IMR-90 (cell line): ENCODE measurements at regions not wholly inside any gene's neighbourhood (a gene's known extent, or its start where the extent isn't known, plus 50 kb on each side); places are given as distances from the start of the nearest gene placed in this dataset.

Source experiments
- ATAC-seq: fragments of 200-7000 bp; cut with Tn5 transposase; 2 replicates; pipeline ENCODE4 v1.9.1; 2020; ENCODE audit warnings: low read depth, mild to moderate bottlenecking, moderate library complexity
- BruUV-seq: library from RNA; stranded (reverse); fragments of 400-500 nt; replicated peaks from 2 replicates; lab custom pipeline; 2021; lab: Mats Ljungman, UMichigan
- CTCF ChIA-PET: fragments of 300-600 bp; formaldehyde crosslinking; extraction: SDS; loops from one replicate; lab custom pipeline; 2021; ENCODE audit warnings: antibody characterized with exemption; lab: Yijun Ruan, JAX
- POLR2A ChIA-PET: fragments of 300-600 bp; sonication (Branson Sonifier 250); formaldehyde crosslinking; loops from one replicate; lab custom pipeline; 2022; ENCODE audit warnings: antibody characterized with exemption; ENCODE audit not compliant: unreplicated experiment; lab: Charles Lee
- DNase-seq: peaks from one replicate; pipeline ENCODE4 v3.0.0; 2013
- H2AFZ ChIP-seq: replicated peaks from 2 replicates; pipeline ENCODE3; 2013; ENCODE audit warnings: low read length, mild to moderate bottlenecking; ENCODE audit not compliant: poor library complexity
- H2AK5ac ChIP-seq: 2 replicates; pipeline ENCODE4 v1.6.1; 2013; ENCODE audit warnings: low read depth, low read length, inconsistent platforms
- H2AK9ac ChIP-seq: replicated peaks from 2 replicates; pipeline ENCODE3; 2013; ENCODE audit warnings: mild to moderate bottlenecking, low read depth, low read length, moderate library complexity; ENCODE audit not compliant: poor library complexity
- H2BK120ac ChIP-seq: 2 replicates; pipeline ENCODE4 v1.6.1; 2013; ENCODE audit warnings: low read depth, low read length, inconsistent platforms
- H2BK15ac ChIP-seq: 3 replicates; pipeline ENCODE4 v1.6.1; 2013; ENCODE audit warnings: low read depth, low read length, inconsistent platforms
- H2BK20ac ChIP-seq: 2 replicates; pipeline ENCODE4 v1.6.1; 2013; ENCODE audit warnings: low read depth, mild to moderate bottlenecking, inconsistent platforms, low read length, moderate library complexity
- H2BK5ac ChIP-seq: 2 replicates; pipeline ENCODE4 v1.6.1; 2013; ENCODE audit warnings: mild to moderate bottlenecking, low read depth, low read length, inconsistent platforms; ENCODE audit not compliant: poor library complexity, severe bottlenecking
- H3K14ac ChIP-seq: replicated peaks from 2 replicates; pipeline ENCODE4 v1.6.1; 2013; ENCODE audit warnings: low read depth, low read length, inconsistent platforms
- H3K18ac ChIP-seq: 2 replicates; pipeline ENCODE4 v1.6.1; 2013; ENCODE audit warnings: low read depth, low read length, control low read depth
- H3K23ac ChIP-seq: 2 replicates; pipeline ENCODE4 v1.6.1; 2013; ENCODE audit warnings: low read depth, low read length, inconsistent platforms
- H3K27ac ChIP-seq: 2 replicates; pipeline ENCODE4 v1.5.1; 2013; ENCODE audit warnings: mild to moderate bottlenecking, control low read depth, low read length; ENCODE audit not compliant: insufficient read depth
- H3K27me3 ChIP-seq: 2 replicates; pipeline ENCODE4 v1.6.1; 2013; ENCODE audit warnings: low read length; ENCODE audit not compliant: control insufficient read depth, insufficient read depth
- H3K36me3 ChIP-seq: 2 replicates; pipeline ENCODE4 v1.6.1; 2013; ENCODE audit warnings: low read length, mixed read lengths; ENCODE audit not compliant: control insufficient read depth, insufficient read depth
- H3K4ac ChIP-seq: 2 replicates; pipeline ENCODE4 v1.6.1; 2013; ENCODE audit warnings: low read depth, low read length, inconsistent platforms
- H3K4me1 ChIP-seq: 2 replicates; pipeline ENCODE4 v1.6.1; 2013; ENCODE audit warnings: low read length, mixed read lengths; ENCODE audit not compliant: control insufficient read depth, insufficient read depth
- H3K4me2 ChIP-seq: 2 replicates; pipeline ENCODE4 v1.6.1; 2013; ENCODE audit warnings: low read depth, mild to moderate bottlenecking, control low read depth, low read length, moderate library complexity
- H3K4me3 ChIP-seq: 2 replicates; pipeline ENCODE4 v1.5.1; 2013; ENCODE audit warnings: low read depth, mild to moderate bottlenecking, control low read depth, low read length, moderate library complexity; ENCODE audit not compliant: insufficient read depth
- H3K56ac ChIP-seq: 2 replicates; pipeline ENCODE4 v1.6.1; 2013; ENCODE audit warnings: low read length, inconsistent platforms; ENCODE audit not compliant: insufficient read depth; ENCODE audit errors: extremely low read depth
- H3K79me1 ChIP-seq, 2 experiments: 2 replicates each; pipeline ENCODE4 v1.6.1; 2013; ENCODE audit warnings: low read length in 2 of 2, inconsistent platforms in 1 of 2, low read depth in 1 of 2
- H3K9ac ChIP-seq: 2 replicates; pipeline ENCODE4 v1.6.1; 2013; ENCODE audit warnings: low read depth, low read length, control low read depth
- H3K9me1 ChIP-seq: 2 replicates; pipeline ENCODE4 v1.6.1; 2013; ENCODE audit warnings: low read length, inconsistent platforms; ENCODE audit not compliant: insufficient read depth
- H3K9me3 ChIP-seq: 2 replicates; pipeline ENCODE4 v1.6.1; 2013; ENCODE audit warnings: low read length; ENCODE audit not compliant: control insufficient read depth, insufficient read depth
- H4K20me1 ChIP-seq: 2 replicates; pipeline ENCODE4 v1.6.1; 2013; ENCODE audit warnings: low read length, inconsistent platforms; ENCODE audit not compliant: insufficient read depth
- H4K5ac ChIP-seq: 2 replicates; pipeline ENCODE4 v1.6.1; 2013; ENCODE audit warnings: mild to moderate bottlenecking, low read depth, low read length, control low read depth
- H4K8ac ChIP-seq, 2 experiments: 2 replicates each; pipeline ENCODE4 v1.6.1; 2013; ENCODE audit warnings: low read depth in 2 of 2, low read length in 2 of 2, control low read depth in 1 of 2, inconsistent platforms in 1 of 2
- H4K91ac ChIP-seq: 2 replicates; pipeline ENCODE4 v1.6.1; 2013; ENCODE audit warnings: low read depth, low read length, inconsistent platforms; ENCODE audit not compliant: insufficient read depth
- FOS ChIP-seq: fragments of 150-350 bp; IDR thresholded peaks from 2 replicates; pipeline ENCODE4 v1.6.1; 2016; ENCODE audit warnings: low read depth, low read length
- MXI1 ChIP-seq: IDR thresholded peaks from 2 replicates; pipeline ENCODE4 v1.6.1; 2012; ENCODE audit warnings: low read depth, mild to moderate bottlenecking, low read length, moderate library complexity, borderline replicate concordance
- POLR2A ChIP-seq: IDR thresholded peaks from 2 replicates; pipeline ENCODE4 v1.6.1; 2012; ENCODE audit warnings: mild to moderate bottlenecking, low read depth, low read length
- RAD21 ChIP-seq: IDR thresholded peaks from 2 replicates; pipeline ENCODE4 v1.6.1; 2012; ENCODE audit warnings: low read length, improper control_type of control experiment
- RFX5 ChIP-seq: IDR thresholded peaks from 2 replicates; pipeline ENCODE4 v1.8.0; 2012; ENCODE audit warnings: low read depth, mild to moderate bottlenecking, low read length, moderate library complexity
- whole genome bisulfite sequencing, 2 experiments: methylation state at CpG; one replicate each; pipeline versions ENCODE4 v1.1.5 to v1.1.7; 2013; ENCODE audit warnings: missing lambda C conversion rate in 2 of 2; ENCODE audit not compliant: insufficient read length in 1 of 2; ENCODE audit errors: extremely low coverage in 2 of 2; 5-methylcytosine and 5-hydroxymethylcytosine counted together
- dilution Hi-C: fragments of 300-500 bp; cut with HindIII; formaldehyde crosslinking; loops from one replicate; pipeline ENCODE4 v1.14.3; 2018; ENCODE audit warnings: low sequenced_read_pairs; ENCODE audit not compliant: unreplicated experiment
- in situ Hi-C: fragments of 300-500 bp; cut with MboI; formaldehyde crosslinking; loops from 3 replicates; pipeline ENCODE4 v1.14.3; 2019; ENCODE audit warnings: low sequenced_read_pairs, inconsistent platforms, mixed read lengths
- intact Hi-C: fragments of 100-400 bp; cut with micrococcal nuclease; formaldehyde crosslinking; loops from 2 replicates; pipeline ENCODE4 v1.10.0; 2022
- TF ChIP-seq, protein P1 (sequence below): fragments of 150-350 bp; IDR thresholded peaks from 2 replicates; pipeline ENCODE4 v1.6.1; 2017; ENCODE audit warnings: mild to moderate bottlenecking, antibody characterized with exemption, low read length, low read depth
- TF ChIP-seq, protein P2 (sequence below): conservative IDR thresholded peaks from 2 replicates; pipeline ENCODE4 v1.5.1; 2012; ENCODE audit warnings: mild to moderate bottlenecking, low read depth, low read length, improper control_type of control experiment

DNA sequence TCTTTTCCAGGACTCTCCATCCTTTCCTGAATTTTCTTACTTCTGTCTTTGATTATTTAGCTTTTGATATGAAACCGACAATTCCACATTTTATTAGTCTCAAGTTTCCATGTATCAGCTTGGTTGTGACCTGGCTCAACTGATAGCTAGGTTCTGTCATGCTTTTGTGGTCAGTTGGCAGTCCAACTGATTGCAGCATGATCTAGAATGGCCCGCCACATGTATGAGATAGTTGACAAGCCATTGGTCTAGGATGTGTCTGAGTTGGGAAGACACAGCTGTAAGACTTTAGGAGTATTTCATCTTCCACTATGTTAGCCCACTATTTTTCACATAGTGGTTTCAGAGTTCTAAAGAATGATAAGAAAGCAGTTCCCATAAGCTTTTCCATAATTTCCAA, 117.5 kb upstream of the GRID2 start:
- H2AK9ac ChIP-seq = no peak overlapping the region

More for the DNA sequence above, 117.5 kb upstream of the GRID2 start:
- Histone ChIP-seq H3K9me1 (no peaks in the 10 kb centered on the region), H3K27me3 (no peaks in the 10 kb centered on the region), H3K79me1 (no peaks in the 10 kb centered on the region), H2BK5ac (no peak overlapping the region), H3K9me3 (no peaks in the 10 kb centered on the region; the same call in 1 of the 2 replicates), H3K9ac (no peak overlapping the region), H3K56ac (no peak overlapping the region), H4K20me1 (no peaks in the 10 kb centered on the region), H3K4ac (no peak overlapping the region), H3K4me1 (no peaks in the 10 kb centered on the region), H3K4me3 (no peak overlapping the region), H4K91ac (no peak overlapping the region), H3K14ac (no peak overlapping the region), H2AFZ (no peak overlapping the region), H2AK5ac (no peak overlapping the region), H2BK20ac (no peak overlapping the region), H2BK120ac (no peak overlapping the region), H3K4me2 (no peak overlapping the region), H3K27ac (no peak overlapping the region), H4K8ac (no peak overlapping the region), H3K36me3 (no peaks in the 10 kb centered on the region), H3K23ac (no peak overlapping the region), H3K18ac (no peak overlapping the region), H4K5ac (no peak overlapping the region), H2BK15ac (no peak overlapping the region)
- ATAC-seq (no peak), DNase-seq (no peak)
- in situ Hi-C loops = no loop called here
- ChIA-PET CTCF (interaction anchor here (1.4 kb wide), 1 partner anchor 13 kb away, joined by 5 read pairs; no protein-coding TSS in a partner anchor), POLR2A (no interaction called here)
- TF ChIP-seq, protein P1, sequence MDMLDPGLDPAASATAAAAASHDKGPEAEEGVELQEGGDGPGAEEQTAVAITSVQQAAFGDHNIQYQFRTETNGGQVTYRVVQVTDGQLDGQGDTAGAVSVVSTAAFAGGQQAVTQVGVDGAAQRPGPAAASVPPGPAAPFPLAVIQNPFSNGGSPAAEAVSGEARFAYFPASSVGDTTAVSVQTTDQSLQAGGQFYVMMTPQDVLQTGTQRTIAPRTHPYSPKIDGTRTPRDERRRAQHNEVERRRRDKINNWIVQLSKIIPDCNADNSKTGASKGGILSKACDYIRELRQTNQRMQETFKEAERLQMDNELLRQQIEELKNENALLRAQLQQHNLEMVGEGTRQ = no peak
- TF ChIP-seq RAD21 (no peak), RFX5 (no peak), FOS (no peak), POLR2A (no peak), MXI1 (no peak)
- TF ChIP-seq, protein P2, sequence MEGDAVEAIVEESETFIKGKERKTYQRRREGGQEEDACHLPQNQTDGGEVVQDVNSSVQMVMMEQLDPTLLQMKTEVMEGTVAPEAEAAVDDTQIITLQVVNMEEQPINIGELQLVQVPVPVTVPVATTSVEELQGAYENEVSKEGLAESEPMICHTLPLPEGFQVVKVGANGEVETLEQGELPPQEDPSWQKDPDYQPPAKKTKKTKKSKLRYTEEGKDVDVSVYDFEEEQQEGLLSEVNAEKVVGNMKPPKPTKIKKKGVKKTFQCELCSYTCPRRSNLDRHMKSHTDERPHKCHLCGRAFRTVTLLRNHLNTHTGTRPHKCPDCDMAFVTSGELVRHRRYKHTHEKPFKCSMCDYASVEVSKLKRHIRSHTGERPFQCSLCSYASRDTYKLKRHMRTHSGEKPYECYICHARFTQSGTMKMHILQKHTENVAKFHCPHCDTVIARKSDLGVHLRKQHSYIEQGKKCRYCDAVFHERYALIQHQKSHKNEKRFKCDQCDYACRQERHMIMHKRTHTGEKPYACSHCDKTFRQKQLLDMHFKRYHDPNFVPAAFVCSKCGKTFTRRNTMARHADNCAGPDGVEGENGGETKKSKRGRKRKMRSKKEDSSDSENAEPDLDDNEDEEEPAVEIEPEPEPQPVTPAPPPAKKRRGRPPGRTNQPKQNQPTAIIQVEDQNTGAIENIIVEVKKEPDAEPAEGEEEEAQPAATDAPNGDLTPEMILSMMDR = no peak
- intact Hi-C loops = no loop called here
- no TSS peak for BruUV-seq
- no CpG with 5 or more reads among the region's 2 CpGs for WGBS, 2 experiments
- dilution Hi-C loops = no loop called here
